Activated T-cell treated with anti-CD3 and anti-CD28 coated beads, Interleukin-2, amount 50 U/mL, for 1 hour (primary cell): ENCODE measurements at regions not wholly inside any gene's neighbourhood (a gene's known extent, or its start where the extent isn't known, plus 50 kb on each side); places are given as distances from the start of the nearest gene placed in this dataset.
"Not testable (repeated sequence)": the region's sequence is repeated elsewhere in the genome, so short reads cannot be mapped to it uniquely, and the experiment has no call there.

Source experiments
- DNase-seq: peaks from one replicate; pipeline ENCODE4 v3.0.0-alpha.2; 2020

GRCh38 chr19:32066056-32066455, 279.4 kb upstream of the ZNF507 start:
- DNase-seq: no peak

GRCh38 chr19:32067685-32068084, 277.7 kb upstream of the ZNF507 start:
- no peak for DNase-seq

GRCh38 chr19:32068793-32069192, 276.6 kb upstream of the ZNF507 start:
- DNase-seq: no peak

- DNase-seq: no peak
Measured at GRCh38 chr19:32070101-32070500, 275.3 kb upstream of the ZNF507 start.

GRCh38 chr19:32082028-32082427, 263.4 kb upstream of the ZNF507 start:
- DNase-seq: no peak

GRCh38 chr19:32084756-32085363, 260.6 kb upstream of the ZNF507 start:
- DNase-seq: not testable (repeated sequence)

GRCh38 chr19:32091241-32091640, 254.2 kb upstream of the ZNF507 start:
- no peak for DNase-seq

GRCh38 chr19:32097011-32097410, 248.4 kb upstream of the ZNF507 start:
- DNase-seq: no peak

GRCh38 chr19:32097620-32098019, 247.8 kb upstream of the ZNF507 start:
- DNase-seq: no peak

GRCh38 chr19:32098968-32099367, 246.4 kb upstream of the ZNF507 start:
- no peak for DNase-seq

- no peak for DNase-seq
Measured at GRCh38 chr19:32101206-32101605, 244.2 kb upstream of the ZNF507 start.

GRCh38 chr19:32103541-32103940, 241.9 kb upstream of the ZNF507 start:
- DNase-seq: no peak

GRCh38 chr19:32104153-32104849, 241.1 kb upstream of the ZNF507 start:
- DNase-seq: no peak

GRCh38 chr19:32104850-32105235, 240.6 kb upstream of the ZNF507 start:
- no peak for DNase-seq

GRCh38 chr19:32105527-32106310, 239.7 kb upstream of the ZNF507 start:
- DNase-seq: no peak

- DNase-seq: no peak
Measured at GRCh38 chr19:32122258-32122657, 223.2 kb upstream of the ZNF507 start.

- DNase-seq: no peak
Measured at GRCh38 chr19:32123355-32123940, 222.0 kb upstream of the ZNF507 start.

- no peak for DNase-seq
Measured at GRCh38 chr19:32124585-32124984, 220.8 kb upstream of the ZNF507 start.

- no peak for DNase-seq
Measured at GRCh38 chr19:32129141-32129540, 216.3 kb upstream of the ZNF507 start.

- no peak for DNase-seq
Measured at GRCh38 chr19:32130332-32130731, 215.1 kb upstream of the ZNF507 start.

- DNase-seq: no peak
Measured at GRCh38 chr19:32131005-32131404, 214.4 kb upstream of the ZNF507 start.

- no peak for DNase-seq
Measured at GRCh38 chr19:32138416-32138815, 207.0 kb upstream of the ZNF507 start.

GRCh38 chr19:32141840-32142511, 203.4 kb upstream of the ZNF507 start:
- DNase-seq: no peak
